HG03108 (cell line): ENCODE measurements at regions not wholly inside any gene's neighbourhood (a gene's known extent, or its start where the extent isn't known, plus 50 kb on each side); places are given as distances from the start of the nearest gene placed in this dataset.

Experiments used
- ATAC-seq: cut with Tn5 transposase; IDR thresholded peaks from one replicate; pipeline ENCODE4 v1.9.1; 2021; ENCODE audit warnings: moderate library complexity; ENCODE audit not compliant: unreplicated experiment

GRCh38 chr14:98444077-98444476, 827.9 kb downstream of the BCL11B start:
- no peak for ATAC-seq

DNA sequence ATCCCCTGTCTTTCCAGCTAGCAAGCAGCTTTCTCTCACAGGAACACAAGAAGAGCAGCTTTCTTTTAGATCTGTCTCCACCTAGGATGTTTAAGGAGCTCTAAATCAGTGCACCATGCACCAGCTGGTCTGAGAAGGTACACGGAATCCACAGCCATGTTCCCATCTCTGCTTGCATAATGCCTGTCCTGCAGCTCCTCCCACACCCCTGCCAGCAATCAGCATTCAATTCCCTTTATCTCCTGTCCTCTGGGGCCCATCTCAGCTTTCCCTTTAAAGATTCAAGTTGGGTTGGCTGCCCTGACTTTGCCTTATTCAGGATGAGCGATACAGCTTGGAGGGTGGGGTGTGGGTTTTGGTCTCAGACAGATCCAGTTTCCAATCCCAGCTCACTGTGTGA, 826.3 kb downstream of the BCL11B start:
- no peak for ATAC-seq

GRCh38 chr14:98446508-98446907, 825.5 kb downstream of the BCL11B start:
- no peak for ATAC-seq

DNA sequence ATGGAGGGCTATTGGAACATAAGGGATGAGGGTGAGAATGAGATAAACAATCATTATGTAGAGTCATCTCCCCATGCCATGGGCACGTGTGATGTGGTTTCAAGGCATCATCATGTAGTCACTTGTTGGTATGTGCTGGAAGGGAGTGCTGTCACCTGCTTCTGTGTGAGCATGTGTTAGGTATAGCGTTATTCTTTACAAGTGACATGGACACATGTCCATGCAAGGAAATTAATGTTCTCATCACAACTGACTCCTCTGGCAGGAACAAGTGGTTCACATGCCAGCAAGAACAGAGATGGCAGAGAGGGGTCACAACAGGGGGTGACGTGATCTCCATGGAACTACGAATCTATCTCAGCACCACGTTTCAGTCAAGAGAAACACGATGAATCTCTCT, 815.8 kb downstream of the BCL11B start:
- no peak for ATAC-seq

GRCh38 chr14:98458702-98459101, 813.3 kb downstream of the BCL11B start:
- ATAC-seq: no peak

GRCh38 chr14:98462908-98463307, 809.1 kb downstream of the BCL11B start:
- no peak for ATAC-seq

DNA sequence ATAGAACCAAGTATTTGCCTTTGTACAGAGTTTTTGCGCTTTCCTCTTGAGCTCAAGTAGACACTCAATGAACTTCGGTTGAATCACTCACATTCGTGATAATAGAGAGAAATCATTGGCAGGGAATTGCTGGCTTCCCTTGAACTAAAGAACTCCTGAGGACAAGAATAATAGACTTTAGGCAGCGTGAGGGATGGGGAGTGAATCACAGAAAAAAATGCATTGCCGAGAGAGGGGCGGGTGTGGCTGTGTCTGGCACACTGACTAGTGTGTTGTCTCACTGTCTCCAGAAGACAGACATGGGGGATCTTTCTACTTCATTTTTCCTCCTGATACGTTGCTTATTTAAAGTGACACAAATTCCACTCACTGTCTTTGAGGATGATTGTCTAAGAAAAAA, 805.2 kb downstream of the BCL11B start:
- no peak for ATAC-seq

- ATAC-seq: no peak
Observed at GRCh38 chr14:98470663-98471062, 801.3 kb downstream of the BCL11B start.

DNA sequence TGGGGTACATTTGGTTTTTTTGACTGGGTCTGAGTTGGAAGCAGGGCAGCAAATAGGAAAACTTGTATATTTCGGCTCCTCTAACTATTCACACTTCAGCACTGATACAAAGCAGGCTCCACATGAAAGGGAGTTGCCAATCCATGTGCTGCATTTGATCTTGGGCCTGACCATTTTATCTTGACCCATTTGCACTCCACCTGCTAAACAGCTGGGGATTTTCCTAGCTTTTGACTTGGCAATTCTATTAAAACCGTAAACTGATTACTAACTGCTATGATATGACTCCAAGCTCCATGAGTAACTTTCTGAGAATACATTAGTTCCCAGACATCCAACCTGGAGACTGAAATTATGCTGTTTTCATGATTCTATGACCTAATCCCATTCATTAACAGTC, 797.1 kb downstream of the BCL11B start:
- ATAC-seq: no peak

- no peak for ATAC-seq
Observed at GRCh38 chr14:98477935-98478334, 794.1 kb downstream of the BCL11B start.

DNA sequence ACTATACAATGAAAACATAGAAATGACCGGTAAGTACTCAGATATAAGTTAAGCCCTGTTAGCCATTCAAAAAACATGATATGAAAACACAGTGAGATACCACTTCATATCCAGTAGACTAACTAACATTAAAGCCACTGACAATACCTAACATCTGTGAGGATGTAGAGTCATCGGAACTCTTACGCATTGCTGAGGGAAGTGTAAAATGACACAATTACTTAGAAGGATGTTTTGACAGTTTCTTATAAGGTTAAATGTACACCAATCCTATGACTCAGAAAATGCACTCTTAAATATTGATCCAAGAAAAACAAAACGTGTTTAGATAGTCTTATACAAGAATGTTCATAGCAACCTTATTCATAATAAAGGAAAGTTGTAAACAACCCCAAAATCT, 782.9 kb downstream of the BCL11B start:
- ATAC-seq: no peak

DNA sequence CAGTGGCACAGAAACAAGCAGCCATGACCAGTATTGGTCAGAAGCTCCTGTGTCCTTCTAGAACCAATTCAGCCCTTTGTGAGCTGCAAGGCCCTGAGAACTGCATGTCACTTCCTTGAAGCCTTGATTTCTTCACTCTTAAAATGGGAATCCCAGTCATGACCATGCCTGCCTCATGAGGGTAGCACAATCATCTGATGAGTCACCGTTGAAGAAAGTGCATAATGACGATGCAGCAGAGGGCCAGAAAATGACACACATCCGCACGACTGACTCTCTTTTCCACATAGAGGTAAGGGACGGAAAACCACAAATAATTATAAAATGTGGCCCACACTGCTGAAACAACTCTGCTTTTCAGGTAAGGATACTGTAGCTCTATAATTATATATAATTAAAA, 777.4 kb downstream of the BCL11B start:
- ATAC-seq: no peak

DNA sequence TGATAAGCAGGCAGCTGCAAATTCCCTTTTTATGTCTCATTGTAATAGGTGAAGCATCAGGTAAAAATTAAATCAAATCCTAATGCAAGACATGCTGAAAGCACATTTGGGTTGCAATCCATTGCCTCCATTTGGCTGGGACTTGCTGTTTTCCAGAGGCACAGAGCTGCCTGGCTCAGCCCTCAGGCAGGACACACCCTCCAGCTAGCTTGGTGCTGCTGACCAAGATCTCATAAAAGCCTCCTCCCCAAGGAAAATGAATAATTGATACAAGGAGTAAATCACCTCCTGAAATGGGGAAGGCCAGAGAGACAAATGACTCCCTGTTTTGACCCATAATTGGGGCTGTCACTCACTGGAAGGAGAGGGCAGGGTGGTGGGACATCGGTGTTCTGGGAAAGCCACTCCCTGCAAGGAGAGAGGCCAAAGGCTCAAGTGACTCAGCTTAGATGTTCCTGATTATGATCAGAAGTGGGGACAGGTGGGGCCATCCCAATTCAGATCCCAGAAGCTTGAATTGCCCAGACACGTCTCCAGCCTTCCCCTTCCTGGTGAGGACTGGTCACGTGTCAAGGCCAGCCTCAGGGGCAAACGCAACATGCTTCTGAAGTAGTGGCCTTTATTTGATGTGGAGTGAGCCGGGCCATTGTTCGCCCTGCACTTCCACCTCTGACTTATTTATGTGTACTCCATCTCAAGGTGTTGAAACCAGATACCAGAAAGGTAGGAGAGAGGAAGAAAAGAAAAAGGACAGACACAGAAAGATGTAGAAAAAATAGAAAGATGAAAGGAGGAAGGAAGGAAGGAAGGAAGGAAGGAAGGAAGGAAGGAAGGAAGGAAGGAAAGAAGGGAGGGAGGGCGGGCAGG, 773.7 kb downstream of the BCL11B start:
- ATAC-seq: no peak

DNA sequence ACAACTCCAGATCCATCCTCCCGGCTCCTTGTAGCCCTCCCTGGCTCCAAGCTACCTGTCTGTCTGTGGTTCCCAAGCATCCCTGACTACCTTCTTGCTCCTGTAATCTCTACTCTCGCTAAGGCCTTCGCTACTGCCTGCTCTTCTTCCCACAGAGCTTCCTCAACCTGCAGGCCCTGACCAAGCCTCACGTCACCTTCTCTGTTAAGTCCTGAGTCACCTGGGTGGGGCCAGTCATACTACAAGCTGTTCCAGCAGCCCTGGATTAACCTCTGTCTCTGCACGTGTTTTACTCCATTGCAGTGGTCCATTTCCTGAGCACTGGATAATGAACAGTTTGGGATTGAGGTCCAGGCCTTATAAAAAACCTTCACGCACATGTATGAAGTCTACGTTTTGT, 770.7 kb downstream of the BCL11B start:
- ATAC-seq: no peak

DNA sequence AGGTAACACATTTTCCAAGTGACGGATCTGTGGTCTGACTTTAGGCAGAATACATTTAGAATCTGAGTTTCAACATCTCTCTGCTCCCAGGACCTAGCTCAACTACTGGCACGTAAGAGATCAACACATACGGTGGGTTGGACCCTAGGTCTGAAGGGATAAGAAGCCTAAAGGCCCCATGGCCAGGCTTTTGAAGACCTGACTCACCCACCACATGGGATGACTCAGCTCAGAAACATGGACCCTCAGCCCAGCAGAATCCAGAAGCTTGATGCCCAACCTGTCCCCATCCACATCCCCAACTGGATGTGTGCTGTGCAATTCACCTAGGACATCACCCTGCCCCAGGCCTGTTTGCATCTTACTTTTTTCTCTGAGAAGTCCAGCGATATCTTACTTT, 770.2 kb downstream of the BCL11B start:
- no peak for ATAC-seq

DNA sequence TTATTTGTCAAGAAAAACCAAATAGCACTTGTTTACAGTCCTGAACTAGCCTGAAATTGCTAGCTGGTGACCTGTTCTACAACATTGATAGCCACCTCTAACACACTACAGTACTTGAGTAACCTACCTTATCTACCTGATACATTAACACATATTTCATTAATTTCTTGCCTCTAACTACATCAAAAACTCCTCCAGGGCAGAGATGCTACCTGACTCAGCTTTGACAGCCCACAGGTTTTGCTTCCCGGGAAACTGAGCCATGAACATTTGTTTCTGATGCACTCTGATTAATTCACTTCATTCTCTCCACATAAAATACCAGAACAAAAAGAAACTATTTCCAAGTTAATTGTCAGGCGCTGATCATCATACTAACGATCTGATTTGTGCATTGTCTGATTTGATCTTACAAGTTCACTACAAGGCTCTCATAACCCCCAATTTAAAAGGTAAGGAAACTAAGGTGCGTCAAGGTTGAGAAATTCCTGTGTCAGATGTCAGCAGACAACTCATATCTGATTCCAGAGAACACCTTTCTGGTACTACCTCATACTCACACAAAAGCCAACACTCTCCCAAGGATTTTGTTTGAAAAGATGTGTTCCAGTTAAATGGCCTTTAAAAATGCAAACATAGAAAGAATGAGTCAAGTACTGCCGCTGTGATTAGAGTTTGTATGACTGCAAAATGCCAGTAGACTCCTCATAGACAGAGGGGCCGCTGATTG, 768.7 kb downstream of the BCL11B start:
- ATAC-seq: no peak

DNA sequence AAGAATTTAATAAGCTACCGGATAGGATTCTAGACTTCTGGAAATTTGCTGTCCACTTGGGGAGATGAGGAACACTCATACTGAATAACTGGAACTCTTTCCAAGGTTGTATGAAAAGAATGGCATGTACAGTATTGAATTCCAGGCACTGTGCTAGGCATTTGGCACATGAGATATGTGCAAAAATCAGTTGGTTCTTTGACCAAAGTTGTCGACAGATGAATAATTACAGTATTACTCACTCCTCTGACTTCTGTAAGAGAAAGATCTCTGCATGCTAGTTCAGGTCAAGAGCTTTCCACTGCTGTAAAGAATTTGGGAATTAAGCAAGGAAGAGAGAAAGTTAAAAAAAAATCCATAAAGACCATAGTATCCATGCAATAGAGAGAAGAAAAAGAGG, 764.7 kb downstream of the BCL11B start:
- ATAC-seq: no peak

- no peak for ATAC-seq
Observed at GRCh38 chr14:98510392-98510791, 761.6 kb downstream of the BCL11B start.

GRCh38 chr14:98512501-98513251, 759.3 kb downstream of the BCL11B start:
- no peak for ATAC-seq

DNA sequence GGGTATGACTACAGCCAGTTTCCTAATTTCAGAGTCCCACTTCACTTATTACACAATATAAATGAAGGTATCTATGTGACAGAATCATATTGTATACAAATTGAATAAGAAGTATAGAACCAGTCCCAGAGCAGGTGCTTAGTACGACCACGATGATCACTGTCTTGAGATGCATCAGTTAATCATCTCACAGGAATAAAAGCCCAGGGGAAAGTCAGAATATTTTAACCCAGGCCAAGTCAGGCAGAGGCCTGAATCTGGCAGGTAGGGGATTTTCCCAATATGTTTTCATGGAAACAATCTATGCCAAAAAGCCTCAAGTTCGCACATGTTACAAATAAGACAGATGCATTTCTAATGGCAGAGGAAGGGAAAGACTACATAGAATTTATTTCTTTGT, 758.4 kb downstream of the BCL11B start:
- no peak for ATAC-seq

- no peak for ATAC-seq
Observed at GRCh38 chr14:98514016-98514415, 758.0 kb downstream of the BCL11B start.

- no peak for ATAC-seq
Observed at GRCh38 chr14:98536256-98536655, 735.7 kb downstream of the BCL11B start.
